Kidney capillary endothelial cell (primary cell): ENCODE measurements at regions not wholly inside any gene's neighbourhood (a gene's known extent, or its start where the extent isn't known, plus 50 kb on each side); places are given as distances from the start of the nearest gene placed in this dataset.
"Not testable (repeated sequence)": the region's sequence is repeated elsewhere in the genome, so short reads cannot be mapped to it uniquely, and the experiment has no call there.

ENCODE experiments used
- DNase-seq: peaks from one replicate; pipeline ENCODE4 v3.0.0-alpha.2; 2018; ENCODE audit warnings: low spot score

- peak; percentile 29 for DNase-seq
Measured at GRCh38 chr4:188955066-188955465, 815.8 kb downstream of the TRIML1 start.

GRCh38 chr4:188956566-188956965 lies 817.3 kb downstream of the TRIML1 start:
- DNase-seq = no peak

GRCh38 chr4:188958346-188958745 lies 819.1 kb downstream of the TRIML1 start:
- DNase-seq = no peak

GRCh38 chr4:188959424-188959823 lies 820.2 kb downstream of the TRIML1 start:
- DNase-seq = no peak

- DNase-seq = no peak
Measured at GRCh38 chr4:188960411-188961093, 821.3 kb downstream of the TRIML1 start.

- DNase-seq = peak; percentile 20
Measured at GRCh38 chr4:188971125-188971524, 831.9 kb downstream of the TRIML1 start.

GRCh38 chr4:188975271-188975670 lies 836.0 kb downstream of the TRIML1 start:
- DNase-seq = no peak

- no peak for DNase-seq
Measured at GRCh38 chr4:188976644-188977115, 837.4 kb downstream of the TRIML1 start.

- not testable (repeated sequence) for DNase-seq
Measured at GRCh38 chr4:188977232-188977631, 838.0 kb downstream of the TRIML1 start.

GRCh38 chr4:188984518-188984917 lies 845.3 kb downstream of the TRIML1 start:
- no peak for DNase-seq

- DNase-seq = no peak
Measured at GRCh38 chr4:188986271-188986689, 847.0 kb downstream of the TRIML1 start.

GRCh38 chr4:188987011-188987410 lies 847.8 kb downstream of the TRIML1 start:
- no peak for DNase-seq

- DNase-seq = no peak
Measured at GRCh38 chr4:188988131-188988530, 848.9 kb downstream of the TRIML1 start.

GRCh38 chr4:188989371-188989770 lies 850.1 kb downstream of the TRIML1 start:
- no peak for DNase-seq

GRCh38 chr4:188992706-188993105 lies 853.5 kb downstream of the TRIML1 start:
- no peak for DNase-seq

GRCh38 chr4:188993871-188994270 lies 854.6 kb downstream of the TRIML1 start:
- DNase-seq = no peak

GRCh38 chr4:189001283-189001970 lies 862.2 kb downstream of the TRIML1 start:
- no peak for DNase-seq

GRCh38 chr4:189001971-189002450 lies 862.8 kb downstream of the TRIML1 start:
- no peak for DNase-seq

- DNase-seq = no peak
Measured at GRCh38 chr4:189002475-189002874, 863.2 kb downstream of the TRIML1 start.

- not testable (repeated sequence) for DNase-seq
Measured at GRCh38 chr4:189010452-189011217, 871.4 kb downstream of the TRIML1 start.

- peak; percentile 9 for DNase-seq
Measured at GRCh38 chr4:189021831-189022230, 882.6 kb downstream of the TRIML1 start.

- DNase-seq = peak; percentile 26
Measured at GRCh38 chr4:189022440-189023035, 883.3 kb downstream of the TRIML1 start.
